ENCODE measurements at regions not wholly inside any gene's neighbourhood (a gene's known extent, or its start where the extent isn't known, plus 50 kb on each side); places are given as distances from the start of the nearest gene placed in this dataset.
"Not testable (repeated sequence)": the region's sequence is repeated elsewhere in the genome, so short reads cannot be mapped to it uniquely, and the experiment has no call there.

- DNase-seq, result no peak
Measured at GRCh38 chr4:158397781-158398180, 123.9 kb upstream of the RXFP1 start.

- DNase-seq, result not testable (repeated sequence)
Measured at GRCh38 chr4:158407961-158408360, 113.7 kb upstream of the RXFP1 start.

GRCh38 chr4:158410272-158410671 lies 111.4 kb upstream of the RXFP1 start:
- DNase-seq, result no peak

GRCh38 chr4:158411269-158411668 lies 110.4 kb upstream of the RXFP1 start:
- DNase-seq, result peak in 32 of 58 donors; percentile 1 to 71 (median 16)

- DNase-seq, result not testable (repeated sequence)
Measured at GRCh38 chr4:158418679-158419078, 103.0 kb upstream of the RXFP1 start.

GRCh38 chr4:158420782-158421181 lies 100.9 kb upstream of the RXFP1 start:
- no peak for DNase-seq

- peak in 1 of 58 donors; percentile 1 for DNase-seq
Measured at GRCh38 chr4:158422546-158422945, 99.1 kb upstream of the RXFP1 start.

- no peak for DNase-seq
Measured at GRCh38 chr4:158428242-158428641, 93.4 kb upstream of the RXFP1 start.

- no peak for DNase-seq
Measured at GRCh38 chr4:158442736-158443135, 78.9 kb upstream of the RXFP1 start.

- DNase-seq, result no peak
Measured at GRCh38 chr4:158443731-158444130, 78.0 kb upstream of the RXFP1 start.

- DNase-seq, result no peak
Measured at GRCh38 chr4:158444621-158445020, 77.1 kb upstream of the RXFP1 start.

- DNase-seq, result no peak
Measured at GRCh38 chr4:158446106-158446505, 75.6 kb upstream of the RXFP1 start.

GRCh38 chr4:158450741-158451140 lies 70.9 kb upstream of the RXFP1 start:
- no peak for DNase-seq

- DNase-seq, result not testable (repeated sequence)
Measured at GRCh38 chr4:158452116-158452515, 69.6 kb upstream of the RXFP1 start.

GRCh38 chr4:158458271-158458895 lies 63.3 kb upstream of the RXFP1 start:
- DNase-seq, result no peak

- peak in 1 of 58 donors; percentile 0 for DNase-seq
Measured at GRCh38 chr4:158459085-158459820, 62.4 kb upstream of the RXFP1 start.

GRCh38 chr4:158461336-158461735 lies 60.3 kb upstream of the RXFP1 start:
- no peak for DNase-seq

GRCh38 chr4:158462611-158463010 lies 59.1 kb upstream of the RXFP1 start:
- no peak for DNase-seq
